Upper lobe of right lung (tissue), 1 donor: ENCODE measurements at regions not wholly inside any gene's neighbourhood (a gene's known extent, or its start where the extent isn't known, plus 50 kb on each side); places are given as distances from the start of the nearest gene placed in this dataset.
A peak's percentile ranks its signal among the peaks of the same experiment; 100 is the strongest.

Experiments
- ATAC-seq: fragments of 200-7000 bp; cut with Tn5 transposase; one replicate; pipeline ENCODE4 v1.9.1; 2020; ENCODE audit warnings: mild to moderate bottlenecking, moderate library complexity
- DNase-seq: peaks from one replicate; pipeline ENCODE4 v3.0.0-alpha.2; 2020
- H3K27ac ChIP-seq: fragments of 200-600 bp; one replicate; pipeline ENCODE4 v1.8.0; 2022
- H3K27me3 ChIP-seq: fragments of 200-600 bp; one replicate; pipeline ENCODE4 v1.8.0; 2022; ENCODE audit warnings: mild to moderate bottlenecking
- H3K36me3 ChIP-seq: fragments of 200-600 bp; one replicate; pipeline ENCODE4 v1.8.0; 2022
- H3K4me1 ChIP-seq: fragments of 200-600 bp; one replicate; pipeline ENCODE4 v1.8.0; 2022
- H3K4me3 ChIP-seq: fragments of 200-600 bp; one replicate; pipeline ENCODE4 v1.8.0; 2022; ENCODE audit warnings: mild to moderate bottlenecking
- H3K9me3 ChIP-seq: fragments of 200-600 bp; one replicate; pipeline ENCODE4 v1.8.0; 2022
- intact Hi-C: fragments of 100-400 bp; cut with DNase I; formaldehyde crosslinking; loops from one replicate; pipeline ENCODE4 v1.11.0; 2022
- TF ChIP-seq, protein P1 (sequence below): fragments of 200-600 bp; IDR thresholded peaks from one replicate; pipeline ENCODE4 v1.8.0; 2022; ENCODE audit warnings: antibody characterized with exemption
- donor health status: DM: no; HTN: yes; CAD: no; lungs with severe emphysema.

DNA sequence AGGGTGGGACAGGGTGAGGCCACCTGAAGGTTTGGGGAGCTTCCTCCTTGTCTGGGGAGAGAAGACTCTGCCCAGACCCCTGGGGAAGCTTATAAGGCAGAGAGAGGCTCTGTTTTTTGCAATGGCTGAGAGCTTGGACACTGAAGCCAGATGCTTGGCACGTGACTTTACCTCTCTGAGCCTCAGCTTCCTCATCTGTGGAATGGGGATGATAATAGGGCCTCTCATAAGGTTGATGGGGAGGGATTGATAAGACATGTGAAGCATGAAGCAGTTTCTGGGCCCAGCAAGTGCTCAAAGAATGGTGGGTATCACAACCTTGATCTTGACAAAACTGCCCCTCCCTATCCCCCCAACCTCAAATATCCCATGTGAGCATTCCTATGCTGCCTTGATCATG, 195.4 kb upstream of the LHX5 start:
- Histone ChIP-seq H3K36me3 (no peaks in the 10 kb centered on the region), H3K27me3 (peaks cover 43% of the 10 kb centered on the region), H3K27ac (no peak overlapping the region), H3K9me3 (no peaks in the 10 kb centered on the region), H3K4me3 (no peak overlapping the region), H3K4me1 (no peaks in the 10 kb centered on the region)
- intact Hi-C loops, result no loop called here
- ATAC-seq (no peak), DNase-seq (no peak)
- TF ChIP-seq, protein P1, sequence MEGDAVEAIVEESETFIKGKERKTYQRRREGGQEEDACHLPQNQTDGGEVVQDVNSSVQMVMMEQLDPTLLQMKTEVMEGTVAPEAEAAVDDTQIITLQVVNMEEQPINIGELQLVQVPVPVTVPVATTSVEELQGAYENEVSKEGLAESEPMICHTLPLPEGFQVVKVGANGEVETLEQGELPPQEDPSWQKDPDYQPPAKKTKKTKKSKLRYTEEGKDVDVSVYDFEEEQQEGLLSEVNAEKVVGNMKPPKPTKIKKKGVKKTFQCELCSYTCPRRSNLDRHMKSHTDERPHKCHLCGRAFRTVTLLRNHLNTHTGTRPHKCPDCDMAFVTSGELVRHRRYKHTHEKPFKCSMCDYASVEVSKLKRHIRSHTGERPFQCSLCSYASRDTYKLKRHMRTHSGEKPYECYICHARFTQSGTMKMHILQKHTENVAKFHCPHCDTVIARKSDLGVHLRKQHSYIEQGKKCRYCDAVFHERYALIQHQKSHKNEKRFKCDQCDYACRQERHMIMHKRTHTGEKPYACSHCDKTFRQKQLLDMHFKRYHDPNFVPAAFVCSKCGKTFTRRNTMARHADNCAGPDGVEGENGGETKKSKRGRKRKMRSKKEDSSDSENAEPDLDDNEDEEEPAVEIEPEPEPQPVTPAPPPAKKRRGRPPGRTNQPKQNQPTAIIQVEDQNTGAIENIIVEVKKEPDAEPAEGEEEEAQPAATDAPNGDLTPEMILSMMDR, result no peak

GRCh38 chr12:113666223-113666622, 194.6 kb upstream of the LHX5 start:
- ATAC-seq (no peak), DNase-seq (no peak)
- H3K4me3 ChIP-seq, result no peak overlapping the region
- intact Hi-C loops, result no loop called here
- no peak overlapping the region for H3K27ac ChIP-seq
- peaks cover 49% of the 10 kb centered on the region for H3K27me3 ChIP-seq
- TF ChIP-seq, protein P1, result no peak
- H3K9me3 ChIP-seq, result no peaks in the 10 kb centered on the region
- H3K4me1 ChIP-seq, result no peaks in the 10 kb centered on the region
- no peaks in the 10 kb centered on the region for H3K36me3 ChIP-seq

GRCh38 chr12:113665457-113665856, 193.8 kb upstream of the LHX5 start:
- Histone ChIP-seq H3K9me3 (no peaks in the 10 kb centered on the region), H3K27me3 (peaks cover 49% of the 10 kb centered on the region), H3K4me3 (no peak overlapping the region), H3K4me1 (no peaks in the 10 kb centered on the region), H3K27ac (no peak overlapping the region), H3K36me3 (no peaks in the 10 kb centered on the region)
- DNase-seq (no peak), ATAC-seq (peak; percentile 12)
- intact Hi-C loops, result no loop called here
- TF ChIP-seq, protein P1, result no peak

DNA sequence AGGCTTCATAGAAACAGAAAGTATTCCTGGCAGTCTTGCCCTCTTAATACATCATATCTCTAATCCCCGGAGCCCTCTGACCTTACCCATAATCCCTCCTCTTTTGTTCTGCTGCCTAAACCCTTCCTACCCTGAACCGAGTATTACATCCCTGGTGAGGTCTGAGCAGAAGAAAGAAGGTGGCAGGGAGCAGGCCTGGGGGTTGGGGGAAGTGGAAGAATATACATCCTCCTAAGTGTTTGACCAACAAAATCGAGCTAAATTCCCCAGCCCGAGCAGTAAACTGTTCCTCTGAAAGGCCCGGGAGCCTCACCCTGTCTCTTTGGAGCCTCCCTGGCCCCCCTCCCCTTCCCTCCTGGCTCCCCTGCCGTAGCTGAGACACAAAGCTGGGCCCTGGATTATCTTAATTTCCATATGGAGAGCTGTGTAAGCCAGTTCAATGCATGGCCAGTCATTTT, 192.6 kb upstream of the LHX5 start:
- Histone ChIP-seq H3K4me1 (no peaks in the 10 kb centered on the region), H3K9me3 (no peaks in the 10 kb centered on the region), H3K27me3 (peaks cover 42% of the 10 kb centered on the region), H3K36me3 (no peaks in the 10 kb centered on the region), H3K27ac (no peak overlapping the region), H3K4me3 (no peak overlapping the region)
- ATAC-seq (no peak), DNase-seq (no peak)
- intact Hi-C loops, result no loop called here
- TF ChIP-seq, protein P1, result no peak

DNA sequence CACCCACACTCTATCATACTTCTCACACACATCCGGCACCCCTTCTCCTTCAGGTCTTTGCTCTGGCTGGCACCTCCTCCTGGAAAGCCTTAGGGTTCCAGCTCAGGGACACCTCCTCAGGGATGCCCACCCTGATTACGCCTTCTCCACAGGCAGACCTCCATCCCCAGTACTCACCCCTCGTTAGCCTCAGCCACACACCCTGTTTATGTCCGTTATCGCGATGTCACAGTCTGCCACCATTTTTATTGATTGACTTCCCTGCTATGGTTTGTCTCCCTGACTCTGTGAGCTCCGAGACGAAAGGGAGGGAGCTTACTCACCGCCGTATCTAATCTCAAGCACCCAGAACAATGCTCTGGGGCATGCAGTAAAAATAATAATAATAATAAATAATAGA, 191.7 kb upstream of the LHX5 start:
- TF ChIP-seq, protein P1, result no peak
- H3K4me1 ChIP-seq, result no peaks in the 10 kb centered on the region
- H3K9me3 ChIP-seq, result no peaks in the 10 kb centered on the region
- no peak for DNase-seq
- H3K27me3 ChIP-seq, result peaks cover 34% of the 10 kb centered on the region
- H3K27ac ChIP-seq, result no peak overlapping the region
- no peak for ATAC-seq
- H3K4me3 ChIP-seq, result no peak overlapping the region
- intact Hi-C loops, result no loop called here
- no peaks in the 10 kb centered on the region for H3K36me3 ChIP-seq

- Histone ChIP-seq H3K27me3 (peaks cover 15% of the 10 kb centered on the region), H3K4me1 (no peaks in the 10 kb centered on the region), H3K9me3 (no peaks in the 10 kb centered on the region), H3K36me3 (no peaks in the 10 kb centered on the region), H3K27ac (no peak overlapping the region), H3K4me3 (no peak overlapping the region)
- intact Hi-C loops, result no loop called here
- ATAC-seq (no peak), DNase-seq (no peak)
- TF ChIP-seq, protein P1, result no peak
Observed at GRCh38 chr12:113660936-113661335, 189.3 kb upstream of the LHX5 start.
